Stimulated activated effector memory CD8-positive, alpha-beta T cell treated with anti-CD3 and anti-CD28 coated beads, Interleukin-12 subunit alpha, Interleukin-12 subunit beta, amount 100 ng/mL, for 72 hours (primary cell): ENCODE measurements at regions not wholly inside any gene's neighbourhood (a gene's known extent, or its start where the extent isn't known, plus 50 kb on each side); places are given as distances from the start of the nearest gene placed in this dataset.
A peak's percentile ranks its signal among the peaks of the same experiment; 100 is the strongest.
"Not testable (repeated sequence)": the region's sequence is repeated elsewhere in the genome, so short reads cannot be mapped to it uniquely, and the experiment has no call there.

Source experiments
- ATAC-seq: fragments of 150-1000 bp; cut with Tn5 transposase; 2 replicates; pipeline ENCODE4 v1.10.0; 2021
- DNase-seq, 2 donors: peaks; one replicate each; pipeline ENCODE4 v3.0.0; 2021 to 2022; ENCODE audit warnings: low spot score in 2 of 2
- H3K27ac Mint-ChIP-seq: one replicate; pipeline ENCODE4 v1.8.0; 2022; ENCODE audit warnings: mild to moderate bottlenecking, mixed read lengths
- H3K36me3 Mint-ChIP-seq: one replicate; pipeline ENCODE4 v1.8.0; 2022; ENCODE audit warnings: mild to moderate bottlenecking, mixed read lengths
- H3K4me1 Mint-ChIP-seq: one replicate; pipeline ENCODE4 v1.8.0; 2022; ENCODE audit warnings: mixed read lengths
- H3K4me3 Mint-ChIP-seq: one replicate; pipeline ENCODE4 v1.8.0; 2022; ENCODE audit warnings: mild to moderate bottlenecking, mixed read lengths
- H3K9me3 Mint-ChIP-seq: one replicate; pipeline ENCODE4 v1.8.0; 2022; ENCODE audit warnings: mixed read lengths

DNA sequence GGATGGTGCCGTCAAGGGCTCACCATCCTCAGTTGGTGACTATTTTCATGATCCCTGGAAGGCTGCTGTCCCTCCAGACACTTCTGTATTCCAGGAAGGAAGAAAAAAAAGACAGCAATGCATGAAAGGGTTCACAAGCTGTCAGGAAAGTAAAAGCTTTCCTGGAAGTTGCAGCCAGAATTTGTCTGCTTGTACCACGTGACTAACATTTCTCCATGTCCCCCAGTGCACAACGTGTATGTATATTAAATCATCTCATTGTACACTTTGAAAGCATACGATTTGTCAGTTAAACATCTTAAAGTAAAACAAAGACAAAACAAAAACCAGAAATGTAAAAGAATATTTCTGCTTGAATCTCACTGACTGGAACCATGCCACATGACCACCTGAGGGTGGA, 127.4 kb upstream of the CLNK start:
- Mint-ChIP-seq H3K36me3 (no peaks in the 10 kb centered on the region), H3K9me3 (peaks cover 6% of the 10 kb centered on the region)

GRCh38 chr4:10810411-10810810, 125.8 kb upstream of the CLNK start:
- DNase-seq, result no peak
- ATAC-seq, result no peak
- no peak overlapping the region for H3K4me3 Mint-ChIP-seq

More for the DNA sequence above, 127.4 kb upstream of the CLNK start:
- ATAC-seq, result no peak
- Mint-ChIP-seq H3K4me3 (no peak overlapping the region), H3K4me1 (peaks cover 7% of the 10 kb centered on the region), H3K27ac (no peak overlapping the region)
- DNase-seq, result no peak

GRCh38 chr4:10809905-10810304, 125.3 kb upstream of the CLNK start:
- peak; percentile 94 for ATAC-seq
- H3K4me3 Mint-ChIP-seq, result no peak overlapping the region
- no peak for DNase-seq
- H3K27ac Mint-ChIP-seq, result no peak overlapping the region
- peaks cover 6% of the 10 kb centered on the region for H3K9me3 Mint-ChIP-seq
- peaks cover 7% of the 10 kb centered on the region for H3K4me1 Mint-ChIP-seq
- no peaks in the 10 kb centered on the region for H3K36me3 Mint-ChIP-seq

More at GRCh38 chr4:10810411-10810810, 125.8 kb upstream of the CLNK start:
- Mint-ChIP-seq H3K27ac (no peak overlapping the region), H3K36me3 (no peaks in the 10 kb centered on the region), H3K4me1 (peaks cover 7% of the 10 kb centered on the region), H3K9me3 (peaks cover 6% of the 10 kb centered on the region)

GRCh38 chr4:10808591-10808990, 124.0 kb upstream of the CLNK start:
- peaks cover 4% of the 10 kb centered on the region for H3K9me3 Mint-ChIP-seq
- DNase-seq (no peak), ATAC-seq (no peak)
- no peak overlapping the region for H3K27ac Mint-ChIP-seq
- no peaks in the 10 kb centered on the region for H3K36me3 Mint-ChIP-seq
- H3K4me1 Mint-ChIP-seq, result peaks cover 7% of the 10 kb centered on the region
- no peak overlapping the region for H3K4me3 Mint-ChIP-seq

GRCh38 chr4:10806953-10807645, 122.5 kb upstream of the CLNK start:
- no peak for ATAC-seq
- no peaks in the 10 kb centered on the region for H3K9me3 Mint-ChIP-seq
- H3K27ac Mint-ChIP-seq, result no peak overlapping the region
- peaks cover 7% of the 10 kb centered on the region for H3K4me1 Mint-ChIP-seq
- DNase-seq, result no peak
- no peak overlapping the region for H3K4me3 Mint-ChIP-seq
- no peaks in the 10 kb centered on the region for H3K36me3 Mint-ChIP-seq

DNA sequence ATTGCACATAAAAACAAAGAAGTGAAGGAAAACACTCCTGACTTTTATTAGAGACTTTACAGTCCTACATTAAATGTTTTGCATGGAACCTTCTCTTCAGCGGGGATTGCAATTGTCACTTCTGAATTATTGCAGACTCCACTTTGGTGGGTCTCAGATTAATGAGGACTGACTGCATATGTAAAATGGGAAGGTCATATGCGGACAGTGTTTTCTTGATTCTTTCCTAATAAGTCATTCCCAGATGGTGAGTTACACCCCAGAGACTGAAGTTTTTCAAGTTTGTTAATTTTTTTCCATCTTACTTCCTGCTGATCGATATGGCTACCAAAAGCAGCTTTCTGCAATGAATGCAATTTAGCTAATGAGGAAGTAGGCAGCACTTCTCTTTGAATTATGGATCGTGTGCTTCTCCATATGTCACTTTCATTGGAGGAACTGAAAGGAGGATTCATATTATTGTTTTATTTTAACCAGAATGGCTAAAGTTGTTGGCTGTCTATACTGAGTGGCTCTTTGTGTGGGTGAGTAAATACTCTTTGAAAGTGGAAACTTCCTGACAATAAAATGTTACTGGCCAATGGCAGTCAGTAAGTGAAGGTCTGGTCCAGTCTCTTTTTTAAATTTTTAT, 119.3 kb upstream of the CLNK start:
- H3K27ac Mint-ChIP-seq, result no peak overlapping the region
- no peaks in the 10 kb centered on the region for H3K4me1 Mint-ChIP-seq
- no peak for DNase-seq
- H3K4me3 Mint-ChIP-seq, result no peak overlapping the region
- no peaks in the 10 kb centered on the region for H3K9me3 Mint-ChIP-seq
- H3K36me3 Mint-ChIP-seq, result no peaks in the 10 kb centered on the region
- ATAC-seq, result no peak

DNA sequence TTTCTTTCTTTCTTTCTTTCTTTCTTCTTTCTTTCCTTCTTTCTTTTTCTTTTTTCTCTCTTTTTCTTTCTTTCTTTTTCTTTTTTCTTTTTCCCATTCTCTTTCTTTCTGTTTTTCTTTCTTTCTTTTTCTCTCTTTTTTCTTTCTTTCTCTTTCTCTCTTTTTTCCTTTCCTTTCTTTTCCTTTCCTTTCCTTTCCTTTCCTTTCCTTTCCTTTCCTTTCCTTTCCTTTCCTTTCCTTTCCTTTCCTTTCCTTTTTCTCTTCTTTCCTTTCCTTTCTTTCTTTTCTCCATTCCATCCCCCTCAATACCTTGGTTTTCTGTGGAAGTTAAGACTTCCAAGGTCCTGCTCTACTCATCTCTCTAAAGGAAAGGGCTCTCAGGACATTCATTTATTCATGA, 102.8 kb upstream of the CLNK start:
- H3K9me3 Mint-ChIP-seq, result peaks cover 5% of the 10 kb centered on the region
- H3K4me3 Mint-ChIP-seq, result no peak overlapping the region
- no peak overlapping the region for H3K27ac Mint-ChIP-seq
- no peak for DNase-seq
- no peaks in the 10 kb centered on the region for H3K4me1 Mint-ChIP-seq
- ATAC-seq, result no peak
- no peaks in the 10 kb centered on the region for H3K36me3 Mint-ChIP-seq

GRCh38 chr4:10784621-10785020, 100.1 kb upstream of the CLNK start:
- no peak overlapping the region for H3K27ac Mint-ChIP-seq
- H3K36me3 Mint-ChIP-seq, result no peaks in the 10 kb centered on the region
- ATAC-seq (no peak), DNase-seq (no peak)
- H3K9me3 Mint-ChIP-seq, result peaks cover 5% of the 10 kb centered on the region
- peaks cover 6% of the 10 kb centered on the region for H3K4me1 Mint-ChIP-seq
- H3K4me3 Mint-ChIP-seq, result no peak overlapping the region

- Mint-ChIP-seq H3K36me3 (no peaks in the 10 kb centered on the region), H3K9me3 (peaks cover 5% of the 10 kb centered on the region), H3K27ac (no peak overlapping the region), H3K4me3 (no peak overlapping the region), H3K4me1 (peaks cover 6% of the 10 kb centered on the region)
- DNase-seq, result no peak
- peak; percentile 46 for ATAC-seq
Observed at GRCh38 chr4:10783351-10783750, 98.8 kb upstream of the CLNK start.

- ATAC-seq, result peak; percentile 39
- no peak overlapping the region for H3K4me3 Mint-ChIP-seq
- H3K4me1 Mint-ChIP-seq, result peaks cover 6% of the 10 kb centered on the region
- no peak overlapping the region for H3K27ac Mint-ChIP-seq
- H3K36me3 Mint-ChIP-seq, result no peaks in the 10 kb centered on the region
- no peaks in the 10 kb centered on the region for H3K9me3 Mint-ChIP-seq
- DNase-seq, result no peak
Observed at GRCh38 chr4:10781805-10782204, 97.2 kb upstream of the CLNK start.

- not testable (repeated sequence) for H3K4me1 Mint-ChIP-seq, ATAC-seq, DNase-seq, H3K9me3 Mint-ChIP-seq, H3K4me3 Mint-ChIP-seq, H3K36me3 Mint-ChIP-seq, H3K27ac Mint-ChIP-seq
Observed at GRCh38 chr4:10780803-10781202, 96.2 kb upstream of the CLNK start.

- H3K9me3 Mint-ChIP-seq, DNase-seq, H3K36me3 Mint-ChIP-seq, H3K4me1 Mint-ChIP-seq, H3K27ac Mint-ChIP-seq, ATAC-seq, H3K4me3 Mint-ChIP-seq: not testable (repeated sequence)
Observed at GRCh38 chr4:10775132-10775531, 90.6 kb upstream of the CLNK start.

DNA sequence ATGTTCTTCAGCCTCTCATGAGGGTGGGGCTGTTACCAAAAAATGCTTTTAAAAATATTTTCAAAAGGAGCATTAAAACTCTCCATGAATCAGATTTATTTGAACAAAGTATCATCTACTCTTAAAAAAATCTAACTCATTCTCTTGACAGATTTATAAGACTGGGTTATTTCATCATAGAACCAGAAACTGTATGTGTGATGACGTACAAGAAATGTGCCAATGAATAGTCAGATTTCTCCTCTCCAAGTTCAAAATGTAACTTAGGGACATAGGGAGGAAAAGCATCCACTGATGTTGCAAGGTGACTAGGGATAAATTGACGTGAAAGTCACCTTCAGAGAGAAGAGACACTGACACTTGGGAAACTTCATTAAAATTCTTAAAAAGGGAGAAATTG, 89.1 kb upstream of the CLNK start:
- H3K36me3 Mint-ChIP-seq, result no peaks in the 10 kb centered on the region
- no peak overlapping the region for H3K27ac Mint-ChIP-seq
- peaks cover 3% of the 10 kb centered on the region for H3K9me3 Mint-ChIP-seq
- H3K4me1 Mint-ChIP-seq, result no peaks in the 10 kb centered on the region
- no peak for ATAC-seq
- H3K4me3 Mint-ChIP-seq, result no peak overlapping the region
- no peak for DNase-seq

- H3K36me3 Mint-ChIP-seq, result no peaks in the 10 kb centered on the region
- DNase-seq (no peak), ATAC-seq (no peak)
- no peak overlapping the region for H3K27ac Mint-ChIP-seq
- no peaks in the 10 kb centered on the region for H3K4me1 Mint-ChIP-seq
- peaks cover 3% of the 10 kb centered on the region for H3K9me3 Mint-ChIP-seq
- no peak overlapping the region for H3K4me3 Mint-ChIP-seq
Observed at GRCh38 chr4:10773010-10773409, 88.4 kb upstream of the CLNK start.

DNA sequence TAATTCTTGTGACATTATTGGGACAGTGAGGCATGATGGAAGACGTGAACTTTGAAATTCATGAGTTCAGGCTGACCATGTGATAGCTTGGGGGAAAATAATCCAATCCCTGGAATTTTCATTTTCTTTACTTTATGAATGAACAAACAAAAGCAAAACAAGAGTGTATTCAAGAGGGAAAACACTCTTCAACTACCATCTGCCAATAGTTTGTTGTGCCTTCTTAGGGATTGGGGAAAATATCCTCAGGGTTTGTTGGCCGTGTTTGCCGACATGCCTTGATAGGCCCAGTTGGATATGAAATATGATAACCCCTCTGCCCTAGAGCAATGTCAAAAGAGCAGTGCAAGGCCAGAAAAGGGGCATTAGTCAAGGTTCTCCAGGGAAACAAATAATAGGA, 80.8 kb upstream of the CLNK start:
- H3K4me3 Mint-ChIP-seq, result no peak overlapping the region
- peaks cover 10% of the 10 kb centered on the region for H3K9me3 Mint-ChIP-seq
- H3K27ac Mint-ChIP-seq, result no peak overlapping the region
- no peaks in the 10 kb centered on the region for H3K36me3 Mint-ChIP-seq
- H3K4me1 Mint-ChIP-seq, result no peaks in the 10 kb centered on the region
- DNase-seq (no peak), ATAC-seq (no peak)

DNA sequence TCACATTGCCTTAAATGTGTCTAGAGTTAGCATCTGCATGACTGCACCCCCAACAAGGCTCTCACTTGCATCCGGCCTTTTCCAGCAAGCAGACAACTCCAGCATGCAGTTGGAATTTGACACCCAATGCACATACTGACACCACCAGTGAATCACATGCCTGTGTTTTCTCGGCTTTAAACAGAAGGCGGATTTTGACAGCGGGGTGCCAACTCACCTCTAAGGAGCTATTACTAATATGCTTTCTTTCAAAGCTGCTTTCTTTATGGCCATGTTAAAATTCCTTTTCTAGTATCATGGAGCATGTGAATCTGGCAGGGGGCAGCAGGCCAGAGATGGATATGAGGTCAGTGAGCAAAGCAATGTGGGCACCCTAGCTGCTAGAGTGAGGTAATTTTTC, 78.0 kb upstream of the CLNK start:
- no peak overlapping the region for H3K27ac Mint-ChIP-seq
- ATAC-seq (no peak), DNase-seq (no peak)
- no peaks in the 10 kb centered on the region for H3K4me1 Mint-ChIP-seq
- no peak overlapping the region for H3K4me3 Mint-ChIP-seq
- peaks cover 10% of the 10 kb centered on the region for H3K9me3 Mint-ChIP-seq
- no peaks in the 10 kb centered on the region for H3K36me3 Mint-ChIP-seq
